SK-N-SH treated with all-trans-retinoic acid at 6 μM for 48 hours (cell line): ENCODE measurements at regions not wholly inside any gene's neighbourhood (a gene's known extent, or its start where the extent isn't known, plus 50 kb on each side); places are given as distances from the start of the nearest gene placed in this dataset.

Experiments
- RARB ChIP-seq: fragments of 250-450 bp; sonication (Bioruptor Pico); IDR thresholded peaks from 2 replicates; pipeline ENCODE4 v1.8.0; 2021; ENCODE audit warnings: mild to moderate bottlenecking, moderate library complexity
- ZFP3 ChIP-seq: fragments of 250-450 bp; sonication (Bioruptor Pico); IDR thresholded peaks from 2 replicates; pipeline ENCODE4 v1.5.0; 2020; ENCODE audit warnings: mild to moderate bottlenecking, moderate library complexity

GRCh38 chr14:86570371-86570770 is 1040.4 kb downstream of the FLRT2 start:
- TF ChIP-seq RARB = no peak
- TF ChIP-seq ZFP3 (CRISPR knock-in tag) = no peak
